ENCODE measurements at regions not wholly inside any gene's neighbourhood (a gene's known extent, or its start where the extent isn't known, plus 50 kb on each side); places are given as distances from the start of the nearest gene placed in this dataset.
"Not testable (repeated sequence)": the region's sequence is repeated elsewhere in the genome, so short reads cannot be mapped to it uniquely, and the experiment has no call there.

- Histone ChIP-seq H3K4me1 (ENCODE audit: control insufficient read depth in 1 of 2, low read depth in 2 of 2) (no peaks in the 10 kb centered on the region), H3K9me3 (no peaks in the 10 kb centered on the region), H3K36me3 (no peaks in the 10 kb centered on the region), H3K27ac (no peak overlapping the region), H3K27me3 (replicated peaks; ENCODE audit: insufficient read depth) (no peaks in the 10 kb centered on the region), H3K4me3 (no peak overlapping the region)
- ATAC-seq (ENCODE audit: insufficient number of reproducible peaks, low FRiP score, low read depth) = no peak
- no peak for TF ChIP-seq CTCF (IDR thresholded peaks at IDR 0.05)
- no peak for DNase-seq (ENCODE audit: low spot score)
These were observed 185.8 kb upstream of the IRX4 start for GRCh38 chr5:2068531-2068930.

- ATAC-seq (ENCODE audit: insufficient number of reproducible peaks, low FRiP score, low read depth) (no peak), DNase-seq (ENCODE audit: low spot score) (no peak)
- Histone ChIP-seq H3K27me3 (replicated peaks; ENCODE audit: insufficient read depth) (no peaks in the 10 kb centered on the region), H3K27ac (no peak overlapping the region), H3K9me3 (no peaks in the 10 kb centered on the region), H3K4me3 (no peak overlapping the region), H3K36me3 (no peaks in the 10 kb centered on the region), H3K4me1 (ENCODE audit: control insufficient read depth in 1 of 2, low read depth in 2 of 2) (no peaks in the 10 kb centered on the region)
- TF ChIP-seq CTCF (IDR thresholded peaks at IDR 0.05) = no peak
These were observed 183.6 kb upstream of the IRX4 start for GRCh38 chr5:2066373-2066772.

- H3K36me3 ChIP-seq; H3K27ac ChIP-seq; H3K9me3 ChIP-seq; H3K4me1 ChIP-seq (ENCODE audit: control insufficient read depth in 1 of 2, low read depth in 2 of 2); DNase-seq (ENCODE audit: low spot score); ATAC-seq (ENCODE audit: insufficient number of reproducible peaks, low FRiP score, low read depth); H3K4me3 ChIP-seq; H3K27me3 ChIP-seq (replicated peaks; ENCODE audit: insufficient read depth): not testable (repeated sequence)
These were observed 180.7 kb upstream of the IRX4 start for GRCh38 chr5:2063380-2063779.

- no peak for ATAC-seq (ENCODE audit: insufficient number of reproducible peaks, low FRiP score, low read depth)
- no peaks in the 10 kb centered on the region for H3K4me1 ChIP-seq (ENCODE audit: control insufficient read depth in 1 of 2, low read depth in 2 of 2)
- H3K27ac ChIP-seq = no peak overlapping the region
- no peaks in the 10 kb centered on the region for H3K9me3 ChIP-seq
- DNase-seq (ENCODE audit: low spot score) = no peak
- H3K4me3 ChIP-seq = no peak overlapping the region
- no peaks in the 10 kb centered on the region for H3K27me3 ChIP-seq (replicated peaks; ENCODE audit: insufficient read depth)
- no peaks in the 10 kb centered on the region for H3K36me3 ChIP-seq
- no peak for TF ChIP-seq CTCF (IDR thresholded peaks at IDR 0.05)
These were observed 170.0 kb upstream of the IRX4 start for GRCh38 chr5:2052687-2053086.

GRCh38 chr5:2049876-2050275, 167.2 kb upstream of the IRX4 start:
- no peak for TF ChIP-seq CTCF (IDR thresholded peaks at IDR 0.05)
- no peak overlapping the region for H3K4me3 ChIP-seq
- DNase-seq (ENCODE audit: low spot score) = no peak
- no peaks in the 10 kb centered on the region for H3K36me3 ChIP-seq
- no peaks in the 10 kb centered on the region for H3K27me3 ChIP-seq (replicated peaks; ENCODE audit: insufficient read depth)
- no peaks in the 10 kb centered on the region for H3K4me1 ChIP-seq (ENCODE audit: control insufficient read depth in 1 of 2, low read depth in 2 of 2)
- H3K27ac ChIP-seq = no peak overlapping the region
- no peak for ATAC-seq (ENCODE audit: insufficient number of reproducible peaks, low FRiP score, low read depth)
- H3K9me3 ChIP-seq = no peaks in the 10 kb centered on the region

GRCh38 chr5:2048664-2049063, 165.9 kb upstream of the IRX4 start:
- Histone ChIP-seq H3K4me1 (ENCODE audit: control insufficient read depth in 1 of 2, low read depth in 2 of 2) (no peaks in the 10 kb centered on the region), H3K27me3 (replicated peaks; ENCODE audit: insufficient read depth) (no peaks in the 10 kb centered on the region), H3K9me3 (no peaks in the 10 kb centered on the region), H3K36me3 (no peaks in the 10 kb centered on the region), H3K4me3 (no peak overlapping the region), H3K27ac (no peak overlapping the region)
- ATAC-seq (ENCODE audit: insufficient number of reproducible peaks, low FRiP score, low read depth) = no peak
- DNase-seq (ENCODE audit: low spot score) = no peak
- no peak for TF ChIP-seq CTCF (IDR thresholded peaks at IDR 0.05)
